ENCODE measurements at regions not wholly inside any gene's neighbourhood (a gene's known extent, or its start where the extent isn't known, plus 50 kb on each side); places are given as distances from the start of the nearest gene placed in this dataset.
"Not testable (repeated sequence)": the region's sequence is repeated elsewhere in the genome, so short reads cannot be mapped to it uniquely, and the experiment has no call there.

- DNase-seq (ENCODE audit: low spot score): not testable (repeated sequence)
Observed at GRCh38 chrX:153266140-153266539, 55.4 kb downstream of the PNMA6F start.

- DNase-seq (ENCODE audit: low spot score): not testable (repeated sequence)
Observed at GRCh38 chrX:153260468-153260867, 61.1 kb downstream of the PNMA6F start.

DNA sequence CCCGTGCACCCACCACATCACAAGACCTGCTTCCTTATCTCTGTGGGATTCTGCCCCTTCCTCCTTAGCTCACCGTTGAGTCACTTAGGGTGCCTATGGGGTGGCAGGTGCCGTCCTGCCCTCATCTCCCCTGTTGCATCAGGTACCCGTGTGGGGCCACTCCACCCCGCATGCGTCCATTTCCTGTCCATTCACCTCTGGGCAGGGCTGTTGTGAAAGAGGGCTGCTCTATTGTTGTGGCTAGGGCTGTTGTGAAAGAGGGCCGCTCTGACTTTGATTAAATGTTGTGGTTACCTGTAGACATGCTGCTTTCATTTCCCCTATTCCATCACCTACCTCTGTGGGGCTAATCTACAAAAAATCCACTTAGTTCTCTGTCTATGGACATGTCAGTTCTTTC, 68.3 kb downstream of the PNMA6F start:
- DNase-seq (ENCODE audit: low spot score): not testable (repeated sequence)

- not testable (repeated sequence) for DNase-seq (ENCODE audit: low spot score)
Observed at GRCh38 chrX:153252378-153253129, 69.0 kb downstream of the PNMA6F start.

- not testable (repeated sequence) for DNase-seq (ENCODE audit: low spot score)
Observed at GRCh38 chrX:153251952-153252351, 69.6 kb downstream of the PNMA6F start.

GRCh38 chrX:153250762-153251161, 70.8 kb downstream of the PNMA6F start:
- not testable (repeated sequence) for DNase-seq (ENCODE audit: low spot score)

DNA sequence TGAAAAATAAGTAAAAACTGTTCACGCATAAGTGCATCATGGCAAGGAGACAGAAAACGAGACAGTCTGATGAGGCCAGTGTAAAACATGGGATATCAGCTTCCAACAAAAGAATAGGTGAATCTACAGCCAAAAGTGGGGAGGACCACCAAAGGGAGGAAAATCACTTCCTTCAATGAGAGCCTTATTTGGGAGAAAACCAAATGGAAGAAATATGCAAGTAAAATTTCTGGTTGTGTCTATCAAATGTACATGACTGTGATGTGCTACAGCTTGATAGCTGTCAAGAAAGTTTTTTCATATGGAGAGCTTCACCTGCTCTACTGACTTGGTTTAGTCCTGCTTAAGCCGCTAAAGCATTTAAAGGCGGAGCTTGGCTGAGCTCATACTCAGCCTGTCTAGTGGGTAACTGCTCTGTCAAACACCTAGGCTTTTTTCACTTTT, 66.2 kb downstream of the MAGEA1 start:
- peak; percentile 50 for DNase-seq (ENCODE audit: low spot score)

- DNase-seq (ENCODE audit: low spot score): no peak
Observed at GRCh38 chrX:153244767-153245166, 65.7 kb downstream of the MAGEA1 start.

DNA sequence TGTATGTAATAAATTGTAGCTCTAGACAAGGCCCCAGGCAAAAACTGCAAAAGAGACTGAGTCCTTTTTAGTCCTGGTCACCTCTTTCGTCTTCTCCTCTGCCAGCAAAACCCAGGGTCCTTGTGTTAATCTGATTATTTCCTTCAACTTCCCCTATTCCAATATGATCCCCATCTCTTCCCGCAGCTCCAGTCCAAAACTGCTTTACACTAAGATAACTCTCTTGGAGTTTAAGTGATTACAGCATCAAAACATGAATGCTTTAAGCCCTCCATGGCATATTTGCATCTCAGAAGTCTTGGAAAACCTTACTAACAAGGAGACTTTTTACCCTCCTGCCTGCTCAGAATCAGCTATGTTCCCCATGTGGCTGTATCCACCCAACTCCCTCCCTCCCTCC, 59.3 kb downstream of the MAGEA1 start:
- no peak for DNase-seq (ENCODE audit: low spot score)

Measured in D341Med (cell line).